K562 (cell line): ENCODE measurements at regions not wholly inside any gene's neighbourhood (a gene's known extent, or its start where the extent isn't known, plus 50 kb on each side); places are given as distances from the start of the nearest gene placed in this dataset.
A peak's percentile ranks its signal among the peaks of the same experiment; 100 is the strongest.

ENCODE experiments used
- ATAC-seq: fragments of 200-7000 bp; cut with Tn5 transposase; 3 replicates; pipeline ENCODE4 v1.9.1; 2020; ENCODE audit warnings: moderate library complexity
- BruUV-seq: library from RNA; stranded (reverse); fragments of 400-500 nt; replicated peaks from 2 replicates; lab custom pipeline; 2021; lab: Mats Ljungman, UMichigan
- CTCF ChIA-PET: fragments of 300-600 bp; formaldehyde crosslinking; extraction: SDS; loops from one replicate; lab custom pipeline; 2021; ENCODE audit warnings: low intra/inter-chr PET ratio; lab: Yijun Ruan, JAX
- POLR2A ChIA-PET: fragments of 300-600, 350-650 bp; sonication (Branson Sonifier 250); formaldehyde crosslinking; extraction: SDS; loops from one replicate; lab custom pipeline; 2021; ENCODE audit warnings: antibody characterized with exemption, inconsistent platforms; lab: Yijun Ruan, JAX
- DNase-seq, 4 experiments: peaks; one replicate each; pipeline versions ENCODE4 v3.0.0 to v3.0.0-alpha.2; 2011 to 2018; ENCODE audit warnings: low spot score in 3 of 4, mixed read lengths in 3 of 4; ENCODE audit errors: extremely low read depth in 1 of 4
- FAIRE-seq: peaks from 2 replicates; lab custom pipeline; 2011; peaks lifted over from hg19 to GRCh38; lab: Jason Lieb, UNC
- H2AFZ ChIP-seq: 2 replicates; pipeline ENCODE4 v1.6.0; 2011; ENCODE audit warnings: low read depth, low read length, control low read depth, inconsistent platforms
- H3K27ac ChIP-seq: fragments of 200-600 bp; 3 replicates; pipeline ENCODE4 v1.8.0; 2011; ENCODE audit warnings: low read depth, mild to moderate bottlenecking, control low read depth, inconsistent platforms, low read length, moderate library complexity, mixed read lengths; ENCODE audit errors: extremely low read depth
- H3K27me3 ChIP-seq, 2 experiments: fragments of 300-600 bp in 1 of 2; 2 replicates in 1 of 2; 3 replicates in 1 of 2; pipeline versions ENCODE4 v1.6.0 to v1.8.0; 2011; ENCODE audit warnings: inconsistent platforms in 2 of 2, low read length in 2 of 2, mild to moderate bottlenecking in 1 of 2, mixed read lengths in 1 of 2, moderate library complexity in 1 of 2; ENCODE audit not compliant: control insufficient read depth in 2 of 2, insufficient read depth in 2 of 2
- H3K36me3 ChIP-seq: fragments of 300-600 bp; 3 replicates; pipeline ENCODE4 v1.8.0; 2011; ENCODE audit warnings: mild to moderate bottlenecking, low read length, inconsistent platforms; ENCODE audit not compliant: control insufficient read depth, insufficient read depth
- H3K4me1 ChIP-seq, 2 experiments: fragments of 200-600 bp in 1 of 2; replicated peaks in 1 of 2; 2 replicates in 1 of 2; 3 replicates in 1 of 2; pipeline versions ENCODE4 v1.5.1 to v1.8.0; 2011; ENCODE audit warnings: inconsistent platforms in 2 of 2, low read length in 2 of 2, mild to moderate bottlenecking in 1 of 2, mixed read lengths in 1 of 2, moderate library complexity in 1 of 2; ENCODE audit not compliant: control insufficient read depth in 2 of 2, insufficient read depth in 2 of 2
- H3K4me2 ChIP-seq: 2 replicates; pipeline ENCODE4 v1.6.1; 2011; ENCODE audit warnings: low read length, control low read depth, inconsistent platforms, mixed read lengths; ENCODE audit not compliant: insufficient read depth
- H3K4me3 ChIP-seq: fragments of 200-600 bp; sonication (generic), shearing (Covaris generic); 2 replicates; pipeline ENCODE4 v1.5.1; 2016; ENCODE audit warnings: control low read depth, inconsistent platforms
- H3K79me2 ChIP-seq: fragments of 200-600 bp; 3 replicates; pipeline ENCODE4 v1.8.0; 2011; ENCODE audit warnings: low read length, inconsistent platforms; ENCODE audit not compliant: control insufficient read depth, insufficient read depth
- H3K9ac ChIP-seq, 2 experiments: 2 replicates each; pipeline versions ENCODE4 v1.6.0 to v1.6.1; 2011; ENCODE audit warnings: low read depth in 2 of 2, low read length in 2 of 2, control low read depth in 1 of 2, inconsistent platforms in 1 of 2, mild to moderate bottlenecking in 1 of 2, mixed read lengths in 1 of 2; ENCODE audit not compliant: insufficient read depth in 1 of 2
- H3K9me1 ChIP-seq: one replicate; pipeline ENCODE4 v1.6.0; 2011; ENCODE audit warnings: inconsistent platforms, mild to moderate bottlenecking, low read length, moderate library complexity; ENCODE audit not compliant: control insufficient read depth, insufficient read depth
- H3K9me3 ChIP-seq: replicated peaks from 2 replicates; pipeline ENCODE4 v1.5.1; 2011; ENCODE audit warnings: low read depth, low read length, inconsistent platforms; ENCODE audit not compliant: control insufficient read depth, insufficient read depth
- H4K20me1 ChIP-seq: replicated peaks from 2 replicates; pipeline ENCODE4 v1.6.1; 2011; ENCODE audit warnings: low read length, inconsistent platforms, mixed read lengths; ENCODE audit not compliant: control insufficient read depth, insufficient read depth
- BCLAF1 ChIP-seq, 2 experiments: fragments of 450-650 bp in 1 of 2; IDR thresholded peaks; 2 replicates each; pipeline ENCODE4 v1.6.1; 2011 to 2017; ENCODE audit warnings: low read depth in 2 of 2, antibody characterized with exemption in 1 of 2, borderline replicate concordance in 1 of 2, low read length in 1 of 2, mild to moderate bottlenecking in 1 of 2, mixed read lengths in 1 of 2; ENCODE audit not compliant: control insufficient read depth in 1 of 2
- EGR1 ChIP-seq: fragments of 450-650 bp; conservative IDR thresholded peaks from 2 replicates; pipeline ENCODE4 v1.6.1; 2017; ENCODE audit warnings: mild to moderate bottlenecking
- FOS ChIP-seq: IDR thresholded peaks from 3 replicates; pipeline ENCODE4 v1.6.1; 2011; ENCODE audit not compliant: insufficient read length; ENCODE audit errors: extremely low read depth
- HNRNPH1 ChIP-seq: fragments of 200-400 bp; formaldehyde crosslinking; optimal IDR thresholded peaks from 2 replicates; pipeline ENCODE3; 2017; ENCODE audit warnings: low read depth, mild to moderate bottlenecking, low read length, moderate library complexity
- KLF6 ChIP-seq: fragments of 250-450 bp; sonication (Bioruptor Pico); IDR thresholded peaks from 2 replicates; pipeline ENCODE4 v1.4.0; 2020; ENCODE audit warnings: mild to moderate bottlenecking, moderate library complexity, borderline replicate concordance
- NR4A1 ChIP-seq, 2 experiments: fragments of 250-450 bp in 1 of 2; fragments of 450-650 bp in 1 of 2; sonication (Bioruptor Pico) in 1 of 2; IDR thresholded peaks; 2 replicates each; pipeline versions ENCODE4 v1.4.0 to v1.6.1; 2016 to 2020; ENCODE audit warnings: mild to moderate bottlenecking in 2 of 2, missing compliant biosample characterization in 1 of 2, missing genetic modification characterization in 1 of 2, moderate library complexity in 1 of 2
- RFX1 ChIP-seq: fragments of 450-650 bp; IDR thresholded peaks from 2 replicates; pipeline ENCODE4 v1.6.1; 2016; ENCODE audit warnings: mild to moderate bottlenecking, moderate library complexity
- SAFB ChIP-seq: fragments of 200-400 bp; formaldehyde crosslinking; IDR thresholded peaks from 2 replicates; pipeline ENCODE4 v1.6.1; 2017; ENCODE audit warnings: low read depth, low read length, borderline replicate concordance
- SRSF9 ChIP-seq: fragments of 200-400 bp; formaldehyde crosslinking; IDR thresholded peaks from 2 replicates; pipeline ENCODE4 v1.6.1; 2017; ENCODE audit warnings: low read depth, low read length, borderline replicate concordance
- ZNF274 ChIP-seq: IDR thresholded peaks from 2 replicates; pipeline ENCODE4 v1.6.1; 2011; ENCODE audit warnings: low read depth, mild to moderate bottlenecking, low read length, moderate library complexity, borderline replicate concordance
- ZNF655 ChIP-seq: fragments of 250-450 bp; sonication (Bioruptor Pico); IDR thresholded peaks from 2 replicates; pipeline ENCODE4 v1.5.0; 2021
- ZNF766 ChIP-seq: fragments of 200-800 bp; sonication (Bioruptor generic); conservative IDR thresholded peaks from 2 replicates; pipeline ENCODE4 v1.6.1; 2016; ENCODE audit warnings: missing genetic modification characterization, missing compliant biosample characterization
- in situ Hi-C: fragments of 300-500 bp; cut with MboI; formaldehyde crosslinking; loops from 4 replicates; pipeline ENCODE4 v1.15.0; 2018; ENCODE audit warnings: inconsistent platforms, mixed read lengths
- intact Hi-C: fragments of 100-400 bp; cut with micrococcal nuclease; formaldehyde crosslinking; loops from 2 replicates; pipeline ENCODE4 v1.14.2; 2022

- no peaks in the 10 kb centered on the region for H3K36me3 ChIP-seq
- H3K4me2 ChIP-seq = no peak overlapping the region
- H2AFZ ChIP-seq = no peak overlapping the region
- no peaks in the 10 kb centered on the region for H3K9me1 ChIP-seq
- intact Hi-C loops (no loop called here), in situ Hi-C loops (no loop called here)
- peak; percentile 49; the same call in 1 of the 2 replicates for TF ChIP-seq RFX1
- TF ChIP-seq KLF6 (CRISPR knock-in tag) = no peak
- CTCF ChIA-PET = no interaction called here
- no peaks in the 10 kb centered on the region for H3K4me1 ChIP-seq
- BruUV-seq = no TSS peak
- no peaks in the 10 kb centered on the region for H3K27me3 ChIP-seq
- POLR2A ChIA-PET = no interaction called here
- ATAC-seq (no peak), DNase-seq (no peak), FAIRE-seq (no peak)
- no peaks in the 10 kb centered on the region for H3K9me3 ChIP-seq
- H3K27ac ChIP-seq = no peak overlapping the region
- H3K79me2 ChIP-seq = no peaks in the 10 kb centered on the region
- no peak overlapping the region for H3K9ac ChIP-seq
- H3K4me3 ChIP-seq = no peak overlapping the region
- H4K20me1 ChIP-seq = no peaks in the 10 kb centered on the region
Observed at GRCh38 chr14:87628129-87628528, 364.9 kb downstream of the GALC start.

GRCh38 chr14:87626266-87626665 lies 366.7 kb downstream of the GALC start:
- DNase-seq = no peak
- ChIA-PET CTCF (no interaction called here), POLR2A (no interaction called here)
- no peak for ATAC-seq
- Histone ChIP-seq H3K4me3 (no peak overlapping the region), H3K79me2 (no peaks in the 10 kb centered on the region), H3K27ac (no peak overlapping the region), H3K9me3 (no peaks in the 10 kb centered on the region), H2AFZ (no peak overlapping the region), H3K4me1 (no peaks in the 10 kb centered on the region), H3K9ac (no peak overlapping the region), H3K27me3 (no peaks in the 10 kb centered on the region), H3K4me2 (no peak overlapping the region), H4K20me1 (no peaks in the 10 kb centered on the region), H3K9me1 (no peaks in the 10 kb centered on the region), H3K36me3 (no peaks in the 10 kb centered on the region)
- in situ Hi-C loops (no loop called here), intact Hi-C loops (no loop called here)
- no TSS peak for BruUV-seq
- FAIRE-seq = no peak
- no peak for TF ChIP-seq BCLAF1 (IDR thresholded peaks at IDR 0.05; ENCODE audit: borderline replicate concordance in 1 of 2, control insufficient read depth in 1 of 2, low read depth in 2 of 2, low read length in 1 of 2)
- no peak for TF ChIP-seq ZNF274
- TF ChIP-seq HNRNPH1 = no peak
- TF ChIP-seq SRSF9 = no peak
- no peak for TF ChIP-seq ZNF655 (CRISPR knock-in tag)
- no peak for TF ChIP-seq EGR1
- no peak for TF ChIP-seq ZNF766 (CRISPR knock-in tag)
- TF ChIP-seq FOS = no peak
- TF ChIP-seq NR4A1 (CRISPR knock-in tag; IDR thresholded peaks at IDR 0.05) = no peak
- no peak for TF ChIP-seq NR4A1 (tag; IDR thresholded peaks at IDR 0.05)
- TF ChIP-seq SAFB = no peak
